ENCODE measurements at regions not wholly inside any gene's neighbourhood (a gene's known extent, or its start where the extent isn't known, plus 50 kb on each side); places are given as distances from the start of the nearest gene placed in this dataset.

DNA sequence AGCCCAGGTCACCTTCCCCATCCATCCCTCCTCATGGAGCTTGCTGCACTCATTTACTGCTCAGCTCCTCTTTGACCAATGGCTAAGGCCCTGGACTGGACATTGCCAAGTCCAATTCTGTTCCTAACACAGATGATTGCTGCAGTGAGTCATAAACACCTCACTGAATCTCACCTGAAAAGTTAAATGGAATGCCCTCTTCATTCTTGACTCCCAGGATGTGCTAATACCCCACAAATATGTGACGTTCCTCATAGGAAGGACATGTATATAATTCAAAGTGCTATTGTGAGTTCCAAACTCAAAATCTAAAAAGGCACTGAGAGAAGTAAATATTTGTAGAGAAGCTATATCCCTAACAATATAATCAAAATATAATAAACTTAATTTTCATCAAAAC is 73.5 kb upstream of the DLX6 start:
- no peak for DNase-seq

- DNase-seq = no peak
These were observed 72.2 kb upstream of the DLX6 start for GRCh38 chr7:96933067-96933645.

GRCh38 chr7:96936621-96937020 is 68.7 kb upstream of the DLX6 start:
- DNase-seq = no peak

GRCh38 chr7:96942112-96942511 is 63.2 kb upstream of the DLX6 start:
- no peak for DNase-seq

GRCh38 chr7:96949766-96950165 is 55.6 kb upstream of the DLX6 start:
- no peak for DNase-seq

- DNase-seq = no peak
These were observed 52.4 kb upstream of the DLX6 start for GRCh38 chr7:96952974-96953391.

- no peak for DNase-seq
These were observed 51.5 kb upstream of the DLX6 start for GRCh38 chr7:96953676-96954513.
